SK-N-SH (cell line): ENCODE measurements at regions not wholly inside any gene's neighbourhood (a gene's known extent, or its start where the extent isn't known, plus 50 kb on each side); places are given as distances from the start of the nearest gene placed in this dataset.

ENCODE experiments used
- CTCF ChIA-PET: fragments of 300-600, 350-600 bp; formaldehyde crosslinking; extraction: SDS; loops from one replicate; lab custom pipeline; 2021; lab: Yijun Ruan, JAX
- POLR2A ChIA-PET: fragments of 350-600 bp; sonication (Branson Sonifier 250); formaldehyde crosslinking; extraction: SDS; loops from one replicate; lab custom pipeline; 2020; ENCODE audit warnings: antibody characterized with exemption, inconsistent platforms; lab: Yijun Ruan, JAX
- DNase-seq: peaks from one replicate; pipeline ENCODE4 v3.0.0; 2012
- H2AFZ ChIP-seq: fragments of 200-600 bp; sonication (generic); 2 replicates; pipeline ENCODE4 v1.8.1; 2016; ENCODE audit warnings: antibody characterized with exemption, mild to moderate bottlenecking, low read depth
- H3F3A ChIP-seq: fragments of 200-600 bp; sonication (generic); replicated peaks from 2 replicates; pipeline ENCODE3; 2016; ENCODE audit warnings: antibody characterized with exemption, mild to moderate bottlenecking; ENCODE audit not compliant: insufficient read depth
- H3K27ac ChIP-seq, 2 experiments: fragments of 200-500 bp in 1 of 2; fragments of 200-600 bp in 1 of 2; sonication (Bioruptor generic) in 1 of 2; sonication (generic), shearing (Covaris generic) in 1 of 2; 2 replicates each; pipeline versions ENCODE4 v1.5.1 to v1.6.1; 2014 to 2016; ENCODE audit warnings: low read depth in 2 of 2, inconsistent platforms in 1 of 2, low read length in 1 of 2, mild to moderate bottlenecking in 1 of 2, mixed read lengths in 1 of 2
- H3K27me3 ChIP-seq: fragments of 200-600 bp; sonication (generic), shearing (Covaris generic); 2 replicates; pipeline ENCODE4 v1.6.1; 2016; ENCODE audit warnings: mixed run types; ENCODE audit not compliant: insufficient read depth
- H3K36me3 ChIP-seq, 2 experiments: fragments of 200-500 bp in 1 of 2; fragments of 200-600 bp in 1 of 2; sonication (Bioruptor generic) in 1 of 2; sonication (generic) in 1 of 2; replicated peaks in 1 of 2; 2 replicates each; pipeline versions ENCODE3 to v1.5.1; 2014 to 2016; ENCODE audit warnings: low read length in 1 of 2, mild to moderate bottlenecking in 1 of 2; ENCODE audit not compliant: insufficient read depth in 2 of 2, control insufficient read depth in 1 of 2
- H3K4me1 ChIP-seq, 2 experiments: fragments of 200-500 bp in 1 of 2; fragments of 200-600 bp in 1 of 2; sonication (Bioruptor generic) in 1 of 2; sonication (generic), shearing (Covaris generic) in 1 of 2; 2 replicates each; pipeline versions ENCODE4 v1.5.1 to v1.6.1; 2014 to 2016; ENCODE audit warnings: low read depth in 1 of 2, low read length in 1 of 2, mixed run types in 1 of 2; ENCODE audit not compliant: insufficient read depth in 2 of 2, control insufficient read depth in 1 of 2
- H3K4me2 ChIP-seq: fragments of 200-600 bp; sonication (generic), shearing (Covaris generic); 2 replicates; pipeline ENCODE4 v1.6.1; 2017; ENCODE audit warnings: mixed run types
- H3K4me3 ChIP-seq, 2 experiments: fragments of 200-500 bp in 1 of 2; fragments of 200-600 bp in 1 of 2; sonication (Bioruptor generic) in 1 of 2; sonication (generic), shearing (Covaris generic) in 1 of 2; 2 replicates each; pipeline versions ENCODE4 v1.5.1 to v1.8.1; 2014 to 2016; ENCODE audit warnings: low read depth in 2 of 2, inconsistent platforms in 1 of 2, low read length in 1 of 2, mild to moderate bottlenecking in 1 of 2, mixed read lengths in 1 of 2, moderate library complexity in 1 of 2
- H3K79me2 ChIP-seq: fragments of 200-600 bp; sonication (generic); 2 replicates; pipeline ENCODE4 v1.8.1; 2017; ENCODE audit warnings: mild to moderate bottlenecking; ENCODE audit not compliant: insufficient read depth
- H3K9ac ChIP-seq: fragments of 200-600 bp; sonication (generic); 2 replicates; pipeline ENCODE4 v1.6.1; 2017; ENCODE audit warnings: mixed run types
- H3K9me2 ChIP-seq: fragments of 200-600 bp; sonication (generic); 2 replicates; pipeline ENCODE4 v1.6.1; 2017; ENCODE audit warnings: mixed run types
- H3K9me3 ChIP-seq: fragments of 200-600 bp; sonication (generic); 2 replicates; pipeline ENCODE4 v1.6.1; 2017; ENCODE audit warnings: mixed run types, mild to moderate bottlenecking, moderate library complexity
- H4K20me1 ChIP-seq: fragments of 200-600 bp; sonication (generic); 2 replicates; pipeline ENCODE4 v1.6.1; 2017; ENCODE audit warnings: mild to moderate bottlenecking, mixed run types; ENCODE audit not compliant: insufficient read depth
- CHD2 ChIP-seq: fragments of 150-350 bp; IDR thresholded peaks from 2 replicates; pipeline ENCODE4 v1.6.1; 2018; ENCODE audit warnings: low read length; ENCODE audit not compliant: partially characterized antibody
- CTCF ChIP-seq: fragments of 200-600 bp; sonication (generic); IDR thresholded peaks from 2 replicates; pipeline ENCODE4 v1.6.1; 2017; ENCODE audit warnings: antibody characterized with exemption, mild to moderate bottlenecking, moderate library complexity
- EP300 ChIP-seq, 2 experiments: IDR thresholded peaks; 2 replicates each; pipeline versions ENCODE4 v1.4.0 to v1.6.1; 2012; ENCODE audit warnings: borderline replicate concordance in 1 of 2, low read depth in 1 of 2, low read length in 1 of 2
- EZH2phosphoT487 ChIP-seq: fragments of 200-600 bp; sonication (generic); IDR thresholded peaks from 2 replicates; pipeline ENCODE4 v1.6.1; 2017; ENCODE audit warnings: low read depth, mixed run types, mild to moderate bottlenecking, antibody characterized with exemption, moderate library complexity, borderline replicate concordance
- FOSL2 ChIP-seq: IDR thresholded peaks from 2 replicates; pipeline ENCODE4 v1.4.0; 2012; ENCODE audit warnings: low read depth, mild to moderate bottlenecking, moderate library complexity, borderline replicate concordance
- FOXJ3 ChIP-seq: sonication (generic); formaldehyde crosslinking; IDR thresholded peaks from 2 replicates; pipeline ENCODE4 v1.5.1; 2020; ENCODE audit warnings: mild to moderate bottlenecking, missing genetic modification reagents
- GABPA ChIP-seq: IDR thresholded peaks from 2 replicates; pipeline ENCODE4 v1.4.0; 2012; ENCODE audit warnings: low read depth, mild to moderate bottlenecking
- JUND ChIP-seq: IDR thresholded peaks from 2 replicates; pipeline ENCODE4 v1.4.0; 2012
- MEF2A ChIP-seq: IDR thresholded peaks from 2 replicates; pipeline ENCODE4 v1.4.0; 2012; ENCODE audit warnings: low read depth, borderline replicate concordance
- NFIC ChIP-seq: IDR thresholded peaks from 2 replicates; pipeline ENCODE4 v1.4.0; 2012; ENCODE audit warnings: borderline replicate concordance
- NRF1 ChIP-seq: IDR thresholded peaks from 2 replicates; pipeline ENCODE4 v1.6.1; 2012; ENCODE audit warnings: low read depth, mild to moderate bottlenecking, low read length
- PBX3 ChIP-seq: IDR thresholded peaks from 2 replicates; pipeline ENCODE4; 2012
- TAF1 ChIP-seq: IDR thresholded peaks from 2 replicates; pipeline ENCODE4 v1.6.1; 2012; ENCODE audit warnings: low read depth, mild to moderate bottlenecking, low read length, moderate library complexity, borderline replicate concordance
- TCF12 ChIP-seq: IDR thresholded peaks from 2 replicates; pipeline ENCODE4 v1.4.0; 2012
- WGBS: methylation state at CpG from one replicate; pipeline ENCODE4 v1.1.6; 2017; ENCODE audit warnings: low lambda C conversion rate; 5-methylcytosine and 5-hydroxymethylcytosine counted together
- TF ChIP-seq, protein P1 (sequence below): IDR thresholded peaks from 2 replicates; pipeline ENCODE4 v1.4.0; 2012; ENCODE audit warnings: low read depth, borderline replicate concordance
- TF ChIP-seq, protein P2 (sequence below): IDR thresholded peaks from 2 replicates; pipeline ENCODE4 v1.6.1; 2012; ENCODE audit warnings: mild to moderate bottlenecking, low read depth, low read length, moderate library complexity

DNA sequence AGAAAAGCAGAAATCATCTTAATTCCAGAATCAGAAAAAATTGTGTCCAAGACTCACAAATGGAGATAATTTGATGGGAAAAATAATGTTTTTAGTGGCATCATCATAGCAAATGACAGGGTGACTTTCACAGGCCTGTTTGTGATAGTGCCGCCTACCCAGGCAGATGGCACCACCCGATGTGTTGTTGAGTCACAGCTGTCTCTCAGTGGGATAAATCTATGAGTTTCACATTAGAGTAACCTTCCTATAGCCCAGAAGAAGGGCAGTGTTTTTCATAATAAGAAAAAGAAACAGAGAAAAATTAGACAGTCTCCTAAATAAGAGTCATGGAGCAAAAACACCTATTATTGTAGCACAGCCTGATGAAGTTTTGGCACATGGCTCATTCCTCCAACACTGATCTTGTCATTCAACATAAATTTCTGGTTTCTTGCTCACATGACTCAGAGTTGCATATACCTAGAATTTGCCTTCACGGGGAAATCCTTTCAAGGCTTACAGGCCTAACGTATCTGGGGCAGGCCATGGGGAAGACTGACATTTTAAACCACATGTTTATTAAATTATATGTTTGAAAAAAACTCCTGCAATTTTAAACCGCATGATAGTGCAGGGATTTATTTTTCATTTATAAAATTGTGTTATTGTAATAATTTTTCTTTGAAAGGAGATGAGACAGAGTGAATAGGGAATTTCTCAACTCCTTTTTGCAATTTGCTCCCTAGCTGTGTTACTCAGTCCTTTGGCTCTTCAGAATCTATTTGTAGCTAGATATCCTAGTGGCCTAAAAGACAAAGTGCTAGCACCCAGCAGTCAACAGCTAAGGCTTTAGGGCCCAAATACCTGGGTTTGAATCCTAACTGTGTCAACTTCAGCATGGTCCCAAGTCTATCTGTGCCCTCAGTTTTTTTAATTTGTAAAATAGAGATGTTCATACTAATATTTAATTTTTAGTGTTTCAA is 393.7 kb downstream of the NDFIP2 start:
- peaks cover 5% of the 10 kb centered on the region for H3F3A ChIP-seq
- H3K27me3 ChIP-seq: no peaks in the 10 kb centered on the region
- H2AFZ ChIP-seq: 0 out of 2 replicates have a peak overlapping the region, but pooled peaks have one; percentile 62
- POLR2A ChIA-PET: no interaction called here
- H3K27ac ChIP-seq: peak overlapping the region; percentile 16 to 31; a peak in 3 of 4 replicates
- peaks cover 6 to 8% of the 10 kb centered on the region in 2 experiments; a peak in 1 of 4 replicates for H3K4me1 ChIP-seq
- CTCF ChIA-PET: no interaction called here
- H3K9ac ChIP-seq: no peak overlapping the region
- no peak overlapping the region for H3K4me3 ChIP-seq
- H3K36me3 ChIP-seq: no peaks in the 10 kb centered on the region
- no peak for DNase-seq
- no peaks in the 10 kb centered on the region for H3K9me2 ChIP-seq
- WGBS: 63% methylated on average over 5 of the region's 5 CpGs
- H3K79me2 ChIP-seq: no peaks in the 10 kb centered on the region
- no peaks in the 10 kb centered on the region for H3K9me3 ChIP-seq
- H3K4me2 ChIP-seq: 0 out of 2 replicates have a peak overlapping the region, but pooled peaks have one; percentile 16
- H4K20me1 ChIP-seq: no peaks in the 10 kb centered on the region
- TF ChIP-seq PBX3 (no peak), EP300 (IDR thresholded peaks at IDR 0.05; ENCODE audit: borderline replicate concordance in 1 of 2, low read depth in 1 of 2, low read length in 1 of 2) (no peak), NFIC (no peak), MEF2A (no peak), CTCF (peak; percentile 18; the same call in 1 of the 2 replicates)
- TF ChIP-seq, protein P1, sequence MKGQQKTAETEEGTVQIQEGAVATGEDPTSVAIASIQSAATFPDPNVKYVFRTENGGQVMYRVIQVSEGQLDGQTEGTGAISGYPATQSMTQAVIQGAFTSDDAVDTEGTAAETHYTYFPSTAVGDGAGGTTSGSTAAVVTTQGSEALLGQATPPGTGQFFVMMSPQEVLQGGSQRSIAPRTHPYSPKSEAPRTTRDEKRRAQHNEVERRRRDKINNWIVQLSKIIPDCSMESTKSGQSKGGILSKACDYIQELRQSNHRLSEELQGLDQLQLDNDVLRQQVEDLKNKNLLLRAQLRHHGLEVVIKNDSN: no peak

- Histone ChIP-seq H3K27me3 (no peaks in the 10 kb centered on the region), H3K36me3 (no peaks in the 10 kb centered on the region), H3K27ac (no peak overlapping the region), H3K4me2 (no peak overlapping the region), H3K4me3 (no peak overlapping the region), H4K20me1 (no peaks in the 10 kb centered on the region), H3K4me1 (peaks cover 6 to 8% of the 10 kb centered on the region in 2 experiments; a peak in 2 of 4 replicates), H2AFZ (no peak overlapping the region), H3K9ac (no peak overlapping the region), H3F3A (peaks cover 5% of the 10 kb centered on the region), H3K79me2 (no peaks in the 10 kb centered on the region), H3K9me2 (no peaks in the 10 kb centered on the region), H3K9me3 (no peaks in the 10 kb centered on the region)
- no peak for DNase-seq
- CTCF ChIA-PET: no interaction called here
- POLR2A ChIA-PET: no interaction called here
- TF ChIP-seq EP300 (IDR thresholded peaks at IDR 0.05; ENCODE audit: borderline replicate concordance in 1 of 2, low read depth in 1 of 2, low read length in 1 of 2) (no peak), GABPA (no peak), TAF1 (no peak), NRF1 (no peak), JUND (no peak), CHD2 (no peak), FOSL2 (no peak), TCF12 (no peak), FOXJ3 (no peak), EZH2phosphoT487 (no peak)
- TF ChIP-seq, protein P2, sequence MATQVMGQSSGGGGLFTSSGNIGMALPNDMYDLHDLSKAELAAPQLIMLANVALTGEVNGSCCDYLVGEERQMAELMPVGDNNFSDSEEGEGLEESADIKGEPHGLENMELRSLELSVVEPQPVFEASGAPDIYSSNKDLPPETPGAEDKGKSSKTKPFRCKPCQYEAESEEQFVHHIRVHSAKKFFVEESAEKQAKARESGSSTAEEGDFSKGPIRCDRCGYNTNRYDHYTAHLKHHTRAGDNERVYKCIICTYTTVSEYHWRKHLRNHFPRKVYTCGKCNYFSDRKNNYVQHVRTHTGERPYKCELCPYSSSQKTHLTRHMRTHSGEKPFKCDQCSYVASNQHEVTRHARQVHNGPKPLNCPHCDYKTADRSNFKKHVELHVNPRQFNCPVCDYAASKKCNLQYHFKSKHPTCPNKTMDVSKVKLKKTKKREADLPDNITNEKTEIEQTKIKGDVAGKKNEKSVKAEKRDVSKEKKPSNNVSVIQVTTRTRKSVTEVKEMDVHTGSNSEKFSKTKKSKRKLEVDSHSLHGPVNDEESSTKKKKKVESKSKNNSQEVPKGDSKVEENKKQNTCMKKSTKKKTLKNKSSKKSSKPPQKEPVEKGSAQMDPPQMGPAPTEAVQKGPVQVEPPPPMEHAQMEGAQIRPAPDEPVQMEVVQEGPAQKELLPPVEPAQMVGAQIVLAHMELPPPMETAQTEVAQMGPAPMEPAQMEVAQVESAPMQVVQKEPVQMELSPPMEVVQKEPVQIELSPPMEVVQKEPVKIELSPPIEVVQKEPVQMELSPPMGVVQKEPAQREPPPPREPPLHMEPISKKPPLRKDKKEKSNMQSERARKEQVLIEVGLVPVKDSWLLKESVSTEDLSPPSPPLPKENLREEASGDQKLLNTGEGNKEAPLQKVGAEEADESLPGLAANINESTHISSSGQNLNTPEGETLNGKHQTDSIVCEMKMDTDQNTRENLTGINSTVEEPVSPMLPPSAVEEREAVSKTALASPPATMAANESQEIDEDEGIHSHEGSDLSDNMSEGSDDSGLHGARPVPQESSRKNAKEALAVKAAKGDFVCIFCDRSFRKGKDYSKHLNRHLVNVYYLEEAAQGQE: no peak
Measured at GRCh38 chr13:79871594-79871993, 390.6 kb downstream of the NDFIP2 start.
